Caco-2 (cell line): ENCODE measurements at regions not wholly inside any gene's neighbourhood (a gene's known extent, or its start where the extent isn't known, plus 50 kb on each side); places are given as distances from the start of the nearest gene placed in this dataset.

ENCODE experiments used
- BruUV-seq: library from RNA; stranded (reverse); fragments of 400-500 nt; replicated peaks from 2 replicates; lab custom pipeline; 2021; lab: Mats Ljungman, UMichigan
- CTCF ChIA-PET: fragments of 300-600 bp; sonication (Branson Sonifier 250); formaldehyde crosslinking; loops from one replicate; lab custom pipeline; 2022; ENCODE audit warnings: antibody characterized with exemption; lab: Charles Lee
- POLR2A ChIA-PET: fragments of 300-600 bp; sonication (Branson Sonifier 250); formaldehyde crosslinking; loops from one replicate; lab custom pipeline; 2022; ENCODE audit warnings: antibody characterized with exemption; lab: Charles Lee
- DNase-seq, 2 experiments: peaks; one replicate each; pipeline versions ENCODE4 v3.0.0 to v3.0.0-alpha.2; 2020 to 2022
- H3K27me3 ChIP-seq: replicated peaks from 2 replicates; pipeline ENCODE4 v1.6.0; 2011; ENCODE audit warnings: low read length; ENCODE audit not compliant: control insufficient read depth, insufficient read depth
- H3K36me3 ChIP-seq: 2 replicates; pipeline ENCODE4 v1.5.1; 2011; ENCODE audit warnings: low read length; ENCODE audit not compliant: control insufficient read depth, insufficient read depth
- H3K4me1 ChIP-seq: fragments of 250-450 bp; sonication (Bioruptor Pico); 2 replicates; pipeline ENCODE4 v1.5.1; 2020; ENCODE audit warnings: mild to moderate bottlenecking
- H3K4me3 ChIP-seq: 2 replicates; pipeline ENCODE4 v1.5.1; 2011; ENCODE audit warnings: low read depth, mild to moderate bottlenecking, control low read depth, low read length
- H3K9me3 ChIP-seq: fragments of 250-450 bp; sonication (Bioruptor Pico); 2 replicates; pipeline ENCODE4 v1.5.1; 2020; ENCODE audit warnings: mild to moderate bottlenecking, moderate library complexity
- H3K27ac Mint-ChIP-seq: one replicate; pipeline ENCODE4 v1.8.0; 2022; ENCODE audit warnings: mixed read lengths; ENCODE audit not compliant: unreplicated experiment
- H3K27me3 Mint-ChIP-seq: one replicate; pipeline ENCODE4 v1.8.0; 2022; ENCODE audit warnings: mixed read lengths; ENCODE audit not compliant: insufficient read depth, unreplicated experiment
- H3K36me3 Mint-ChIP-seq: one replicate; pipeline ENCODE4 v1.8.0; 2022; ENCODE audit warnings: mild to moderate bottlenecking, mixed read lengths; ENCODE audit not compliant: insufficient read depth, unreplicated experiment
- H3K4me1 Mint-ChIP-seq: one replicate; pipeline ENCODE4 v1.8.0; 2022; ENCODE audit warnings: low read depth, mixed read lengths; ENCODE audit not compliant: unreplicated experiment
- H3K4me3 Mint-ChIP-seq: one replicate; pipeline ENCODE4 v1.8.0; 2022; ENCODE audit warnings: mild to moderate bottlenecking, moderate library complexity, mixed read lengths; ENCODE audit not compliant: unreplicated experiment
- H3K9me3 Mint-ChIP-seq: one replicate; pipeline ENCODE4 v1.8.0; 2022; ENCODE audit warnings: mixed read lengths; ENCODE audit not compliant: unreplicated experiment
- CTCF ChIP-seq, 2 experiments: fragments of 200-600 bp in 1 of 2; IDR thresholded peaks; 1 replicate in 1 of 2; 2 replicates in 1 of 2; pipeline versions ENCODE4 v1.5.1 to v1.8.0; 2011 to 2022; ENCODE audit warnings: antibody characterized with exemption in 1 of 2, control low read depth in 1 of 2, inconsistent platforms in 1 of 2, low read depth in 1 of 2, low read length in 1 of 2, mild to moderate bottlenecking in 1 of 2, moderate library complexity in 1 of 2; ENCODE audit not compliant: insufficient read depth in 1 of 2, severe bottlenecking in 1 of 2, unreplicated experiment in 1 of 2
- intact Hi-C: fragments of 100-400 bp; cut with micrococcal nuclease; formaldehyde crosslinking; loops from one replicate; pipeline ENCODE4 v1.10.0; 2022; ENCODE audit not compliant: unreplicated experiment

- H3K36me3 Mint-ChIP-seq = no peaks in the 10 kb centered on the region
- H3K9me3 Mint-ChIP-seq = no peaks in the 10 kb centered on the region
- no peak overlapping the region for H3K4me3 Mint-ChIP-seq
- intact Hi-C loops = no loop called here
- CTCF ChIA-PET = no interaction called here
- no peaks in the 10 kb centered on the region for H3K4me1 Mint-ChIP-seq
- no peaks in the 10 kb centered on the region for H3K27me3 Mint-ChIP-seq
- Histone ChIP-seq H3K4me3 (no peak overlapping the region), H3K4me1 (no peaks in the 10 kb centered on the region), H3K27me3 (no peaks in the 10 kb centered on the region), H3K9me3 (no peaks in the 10 kb centered on the region), H3K36me3 (no peaks in the 10 kb centered on the region)
- POLR2A ChIA-PET = no interaction called here
- no TSS peak for BruUV-seq
- no peak for TF ChIP-seq CTCF (IDR thresholded peaks at IDR 0.05; ENCODE audit: insufficient read depth in 1 of 2, low read depth in 1 of 2, low read length in 1 of 2, severe bottlenecking in 1 of 2, unreplicated experiment in 1 of 2)
- no peak overlapping the region for H3K27ac Mint-ChIP-seq
- DNase-seq = no peak
These were observed 986.5 kb downstream of the ROBO2 start for GRCh38 chr3:78026318-78026828.

- Histone ChIP-seq H3K9me3 (no peaks in the 10 kb centered on the region), H3K4me1 (no peaks in the 10 kb centered on the region), H3K27me3 (no peaks in the 10 kb centered on the region), H3K36me3 (no peaks in the 10 kb centered on the region), H3K4me3 (no peak overlapping the region)
- BruUV-seq = no TSS peak
- Mint-ChIP-seq H3K9me3 (no peaks in the 10 kb centered on the region), H3K36me3 (no peaks in the 10 kb centered on the region), H3K4me3 (no peak overlapping the region), H3K27me3 (no peaks in the 10 kb centered on the region), H3K4me1 (no peaks in the 10 kb centered on the region), H3K27ac (no peak overlapping the region)
- TF ChIP-seq CTCF (IDR thresholded peaks at IDR 0.05; ENCODE audit: insufficient read depth in 1 of 2, low read depth in 1 of 2, low read length in 1 of 2, severe bottlenecking in 1 of 2, unreplicated experiment in 1 of 2) = no peak
- CTCF ChIA-PET = no interaction called here
- DNase-seq = no peak
- intact Hi-C loops = no loop called here
- POLR2A ChIA-PET = no interaction called here
These were observed 989.9 kb downstream of the ROBO2 start for GRCh38 chr3:78029775-78030174.

- no peaks in the 10 kb centered on the region for H3K9me3 ChIP-seq
- H3K4me3 ChIP-seq = no peak overlapping the region
- Mint-ChIP-seq H3K36me3 (no peaks in the 10 kb centered on the region), H3K27ac (no peak overlapping the region), H3K27me3 (peaks cover 2% of the 10 kb centered on the region), H3K4me1 (peaks cover 6% of the 10 kb centered on the region), H3K4me3 (no peak overlapping the region), H3K9me3 (no peaks in the 10 kb centered on the region)
- BruUV-seq = no TSS peak
- no peaks in the 10 kb centered on the region for H3K36me3 ChIP-seq
- intact Hi-C loops = no loop called here
- no peak for TF ChIP-seq CTCF (IDR thresholded peaks at IDR 0.05; ENCODE audit: insufficient read depth in 1 of 2, low read depth in 1 of 2, low read length in 1 of 2, severe bottlenecking in 1 of 2, unreplicated experiment in 1 of 2)
- no peaks in the 10 kb centered on the region for H3K27me3 ChIP-seq
- no peak for DNase-seq
- no peaks in the 10 kb centered on the region for H3K4me1 ChIP-seq
- POLR2A ChIA-PET = no interaction called here
- CTCF ChIA-PET = no interaction called here
These were observed 995.3 kb downstream of the ROBO2 start for GRCh38 chr3:78035131-78035641.
